ENCODE measurements at regions not wholly inside any gene's neighbourhood (a gene's known extent, or its start where the extent isn't known, plus 50 kb on each side); places are given as distances from the start of the nearest gene placed in this dataset.

DNA sequence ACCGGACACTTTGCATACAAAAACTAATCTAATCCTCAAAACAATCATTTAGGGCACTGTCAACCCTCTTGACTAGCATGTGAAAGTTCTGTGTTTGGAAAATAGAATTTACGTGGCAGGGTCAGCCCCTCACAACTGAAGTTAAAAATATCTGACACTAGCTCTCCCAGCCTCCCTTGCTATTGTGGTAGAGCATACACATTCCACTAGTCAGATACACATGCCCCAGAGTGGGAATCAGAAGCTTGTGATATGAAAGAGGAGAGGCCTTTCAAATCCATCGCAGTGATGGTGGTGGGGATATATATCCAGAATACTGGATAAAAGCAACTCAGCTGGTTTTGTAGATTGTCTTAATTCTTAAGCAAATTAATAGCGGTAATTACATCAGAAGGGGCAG lies 205.7 kb upstream of the IL15 start:
- Histone ChIP-seq H3K4me2 (no peak overlapping the region), H3K9ac (no peak overlapping the region), H2AFZ (ENCODE audit: low read depth) (no peak overlapping the region), H3K36me3 (replicated peaks in 1 of 2; ENCODE audit: control insufficient read depth in 1 of 2, insufficient read depth in 2 of 2, low read length in 1 of 2) (no peaks in the 10 kb centered on the region), H3K4me1 (ENCODE audit: control insufficient read depth in 1 of 2, insufficient read depth in 2 of 2, low read depth in 1 of 2, low read length in 1 of 2) (no peaks in the 10 kb centered on the region; a peak in 1 of 4 replicates), H3F3A (replicated peaks; ENCODE audit: insufficient read depth) (peaks cover 3% of the 10 kb centered on the region), H3K9me2 (no peaks in the 10 kb centered on the region), H3K9me3 (no peaks in the 10 kb centered on the region), H3K79me2 (ENCODE audit: insufficient read depth) (no peaks in the 10 kb centered on the region), H3K4me3 (ENCODE audit: low read depth in 2 of 2, low read length in 1 of 2) (no peak overlapping the region), H3K27me3 (ENCODE audit: insufficient read depth) (no peaks in the 10 kb centered on the region), H4K20me1 (ENCODE audit: insufficient read depth) (no peaks in the 10 kb centered on the region), H3K27ac (ENCODE audit: low read depth in 2 of 2, low read length in 1 of 2) (no peak overlapping the region)
- ChIA-PET CTCF (no interaction called here), POLR2A (no interaction called here)
- 89% methylated on average over 4 of the region's 4 CpGs for WGBS (ENCODE audit: low lambda C conversion rate)
- no peak for DNase-seq
- no peak for TF ChIP-seq FOXJ3 (CRISPR knock-in tag; IDR thresholded peaks at IDR 0.05)
- TF ChIP-seq RFX5 (IDR thresholded peaks at IDR 0.05; ENCODE audit: low read length) = no peak
- no peak for TF ChIP-seq NRF1 (IDR thresholded peaks at IDR 0.05; ENCODE audit: low read depth, low read length)
- no peak for TF ChIP-seq GABPA (IDR thresholded peaks at IDR 0.05; ENCODE audit: low read depth)
- no peak for TF ChIP-seq RXRA (IDR thresholded peaks at IDR 0.05; ENCODE audit: borderline replicate concordance, low read depth)
- TF ChIP-seq CHD2 (IDR thresholded peaks at IDR 0.05; ENCODE audit: low read length, partially characterized antibody) = no peak
- TF ChIP-seq FOXM1 (IDR thresholded peaks at IDR 0.05; ENCODE audit: low read depth) = no peak
- no peak for TF ChIP-seq MXI1 (IDR thresholded peaks at IDR 0.05; ENCODE audit: low read depth, low read length)
- TF ChIP-seq, protein P1, sequence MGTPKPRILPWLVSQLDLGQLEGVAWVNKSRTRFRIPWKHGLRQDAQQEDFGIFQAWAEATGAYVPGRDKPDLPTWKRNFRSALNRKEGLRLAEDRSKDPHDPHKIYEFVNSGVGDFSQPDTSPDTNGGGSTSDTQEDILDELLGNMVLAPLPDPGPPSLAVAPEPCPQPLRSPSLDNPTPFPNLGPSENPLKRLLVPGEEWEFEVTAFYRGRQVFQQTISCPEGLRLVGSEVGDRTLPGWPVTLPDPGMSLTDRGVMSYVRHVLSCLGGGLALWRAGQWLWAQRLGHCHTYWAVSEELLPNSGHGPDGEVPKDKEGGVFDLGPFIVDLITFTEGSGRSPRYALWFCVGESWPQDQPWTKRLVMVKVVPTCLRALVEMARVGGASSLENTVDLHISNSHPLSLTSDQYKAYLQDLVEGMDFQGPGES (IDR thresholded peaks at IDR 0.05; ENCODE audit: low read depth, low read length) = no peak
- no peak for TF ChIP-seq MEF2A (IDR thresholded peaks at IDR 0.05; ENCODE audit: borderline replicate concordance, low read depth)
- no peak for TF ChIP-seq POLR2AphosphoS5 (IDR thresholded peaks at IDR 0.05; ENCODE audit: low read depth, low read length)
- TF ChIP-seq PBX3 (IDR thresholded peaks at IDR 0.05) = no peak
- no peak for TF ChIP-seq RAD21 (IDR thresholded peaks at IDR 0.05; ENCODE audit: low read length)
- no peak for TF ChIP-seq RCOR1 (IDR thresholded peaks at IDR 0.05; ENCODE audit: low read length)
- no peak for TF ChIP-seq NFIC (IDR thresholded peaks at IDR 0.05; ENCODE audit: borderline replicate concordance)
- TF ChIP-seq, protein P2, sequence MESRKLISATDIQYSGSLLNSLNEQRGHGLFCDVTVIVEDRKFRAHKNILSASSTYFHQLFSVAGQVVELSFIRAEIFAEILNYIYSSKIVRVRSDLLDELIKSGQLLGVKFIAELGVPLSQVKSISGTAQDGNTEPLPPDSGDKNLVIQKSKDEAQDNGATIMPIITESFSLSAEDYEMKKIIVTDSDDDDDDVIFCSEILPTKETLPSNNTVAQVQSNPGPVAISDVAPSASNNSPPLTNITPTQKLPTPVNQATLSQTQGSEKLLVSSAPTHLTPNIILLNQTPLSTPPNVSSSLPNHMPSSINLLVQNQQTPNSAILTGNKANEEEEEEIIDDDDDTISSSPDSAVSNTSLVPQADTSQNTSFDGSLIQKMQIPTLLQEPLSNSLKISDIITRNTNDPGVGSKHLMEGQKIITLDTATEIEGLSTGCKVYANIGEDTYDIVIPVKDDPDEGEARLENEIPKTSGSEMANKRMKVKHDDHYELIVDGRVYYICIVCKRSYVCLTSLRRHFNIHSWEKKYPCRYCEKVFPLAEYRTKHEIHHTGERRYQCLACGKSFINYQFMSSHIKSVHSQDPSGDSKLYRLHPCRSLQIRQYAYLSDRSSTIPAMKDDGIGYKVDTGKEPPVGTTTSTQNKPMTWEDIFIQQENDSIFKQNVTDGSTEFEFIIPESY (IDR thresholded peaks at IDR 0.05; ENCODE audit: borderline replicate concordance, low read depth) = no peak
- TF ChIP-seq, protein P3, sequence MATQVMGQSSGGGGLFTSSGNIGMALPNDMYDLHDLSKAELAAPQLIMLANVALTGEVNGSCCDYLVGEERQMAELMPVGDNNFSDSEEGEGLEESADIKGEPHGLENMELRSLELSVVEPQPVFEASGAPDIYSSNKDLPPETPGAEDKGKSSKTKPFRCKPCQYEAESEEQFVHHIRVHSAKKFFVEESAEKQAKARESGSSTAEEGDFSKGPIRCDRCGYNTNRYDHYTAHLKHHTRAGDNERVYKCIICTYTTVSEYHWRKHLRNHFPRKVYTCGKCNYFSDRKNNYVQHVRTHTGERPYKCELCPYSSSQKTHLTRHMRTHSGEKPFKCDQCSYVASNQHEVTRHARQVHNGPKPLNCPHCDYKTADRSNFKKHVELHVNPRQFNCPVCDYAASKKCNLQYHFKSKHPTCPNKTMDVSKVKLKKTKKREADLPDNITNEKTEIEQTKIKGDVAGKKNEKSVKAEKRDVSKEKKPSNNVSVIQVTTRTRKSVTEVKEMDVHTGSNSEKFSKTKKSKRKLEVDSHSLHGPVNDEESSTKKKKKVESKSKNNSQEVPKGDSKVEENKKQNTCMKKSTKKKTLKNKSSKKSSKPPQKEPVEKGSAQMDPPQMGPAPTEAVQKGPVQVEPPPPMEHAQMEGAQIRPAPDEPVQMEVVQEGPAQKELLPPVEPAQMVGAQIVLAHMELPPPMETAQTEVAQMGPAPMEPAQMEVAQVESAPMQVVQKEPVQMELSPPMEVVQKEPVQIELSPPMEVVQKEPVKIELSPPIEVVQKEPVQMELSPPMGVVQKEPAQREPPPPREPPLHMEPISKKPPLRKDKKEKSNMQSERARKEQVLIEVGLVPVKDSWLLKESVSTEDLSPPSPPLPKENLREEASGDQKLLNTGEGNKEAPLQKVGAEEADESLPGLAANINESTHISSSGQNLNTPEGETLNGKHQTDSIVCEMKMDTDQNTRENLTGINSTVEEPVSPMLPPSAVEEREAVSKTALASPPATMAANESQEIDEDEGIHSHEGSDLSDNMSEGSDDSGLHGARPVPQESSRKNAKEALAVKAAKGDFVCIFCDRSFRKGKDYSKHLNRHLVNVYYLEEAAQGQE (IDR thresholded peaks at IDR 0.05; ENCODE audit: low read depth, low read length) = no peak

All from SK-N-SH (cell line).